Nephron progenitor cell (in vitro differentiated cells): ENCODE measurements at regions not wholly inside any gene's neighbourhood (a gene's known extent, or its start where the extent isn't known, plus 50 kb on each side); places are given as distances from the start of the nearest gene placed in this dataset.

Experiments used
- DNase-seq: peaks from one replicate; pipeline ENCODE4 v3.0.0; 2021
- H3K27ac Mint-ChIP-seq: 2 replicates; pipeline ENCODE4 v1.8.0; 2021; ENCODE audit warnings: mild to moderate bottlenecking, moderate library complexity, mixed read lengths
- H3K27me3 Mint-ChIP-seq: 2 replicates; pipeline ENCODE4 v1.8.0; 2021; ENCODE audit warnings: mild to moderate bottlenecking, low read depth, mixed read lengths; ENCODE audit not compliant: poor library complexity
- H3K36me3 Mint-ChIP-seq: 2 replicates; pipeline ENCODE4 v1.8.0; 2021; ENCODE audit warnings: low read depth, mixed read lengths
- H3K4me1 Mint-ChIP-seq: 2 replicates; pipeline ENCODE4 v1.8.0; 2021; ENCODE audit warnings: mixed read lengths
- H3K4me3 Mint-ChIP-seq: 2 replicates; pipeline ENCODE4 v1.8.0; 2021; ENCODE audit warnings: mild to moderate bottlenecking, moderate library complexity, mixed read lengths
- H3K9me3 Mint-ChIP-seq: 2 replicates; pipeline ENCODE4 v1.8.0; 2021; ENCODE audit warnings: mild to moderate bottlenecking, moderate library complexity, mixed read lengths
- CTCF ChIP-seq: fragments of 200-600 bp; sonication (generic); IDR thresholded peaks from 2 replicates; pipeline ENCODE4 v1.5.0; 2021; ENCODE audit warnings: antibody characterized with exemption

GRCh38 chr10:105674448-105674847, 1033.4 kb downstream of the SORCS3 start:
- Mint-ChIP-seq H3K4me1 (no peaks in the 10 kb centered on the region), H3K36me3 (no peaks in the 10 kb centered on the region), H3K27ac (no peak overlapping the region), H3K4me3 (no peak overlapping the region), H3K27me3 (peaks cover 6% of the 10 kb centered on the region), H3K9me3 (peaks cover 47% of the 10 kb centered on the region)
- no peak for TF ChIP-seq CTCF
- DNase-seq: no peak

GRCh38 chr10:105658696-105659095, 1017.6 kb downstream of the SORCS3 start:
- Mint-ChIP-seq H3K4me1 (peaks cover 18% of the 10 kb centered on the region), H3K27me3 (no peaks in the 10 kb centered on the region), H3K9me3 (no peaks in the 10 kb centered on the region), H3K27ac (no peak overlapping the region), H3K36me3 (no peaks in the 10 kb centered on the region), H3K4me3 (no peak overlapping the region)
- DNase-seq: no peak
- TF ChIP-seq CTCF: no peak

GRCh38 chr10:105656856-105657255, 1015.8 kb downstream of the SORCS3 start:
- DNase-seq: no peak
- Mint-ChIP-seq H3K27ac (no peak overlapping the region), H3K36me3 (no peaks in the 10 kb centered on the region), H3K4me3 (no peak overlapping the region), H3K27me3 (no peaks in the 10 kb centered on the region), H3K9me3 (no peaks in the 10 kb centered on the region), H3K4me1 (peaks cover 20% of the 10 kb centered on the region)
- TF ChIP-seq CTCF: no peak

- H3K9me3 Mint-ChIP-seq: no peaks in the 10 kb centered on the region
- DNase-seq: peak; percentile 2
- no peak for TF ChIP-seq CTCF
- H3K27me3 Mint-ChIP-seq: no peaks in the 10 kb centered on the region
- H3K4me3 Mint-ChIP-seq: no peak overlapping the region
- H3K36me3 Mint-ChIP-seq: no peaks in the 10 kb centered on the region
- no peak overlapping the region for H3K27ac Mint-ChIP-seq
- peaks cover 26% of the 10 kb centered on the region for H3K4me1 Mint-ChIP-seq
Observed at GRCh38 chr10:105650306-105650705, 1009.2 kb downstream of the SORCS3 start.

DNA sequence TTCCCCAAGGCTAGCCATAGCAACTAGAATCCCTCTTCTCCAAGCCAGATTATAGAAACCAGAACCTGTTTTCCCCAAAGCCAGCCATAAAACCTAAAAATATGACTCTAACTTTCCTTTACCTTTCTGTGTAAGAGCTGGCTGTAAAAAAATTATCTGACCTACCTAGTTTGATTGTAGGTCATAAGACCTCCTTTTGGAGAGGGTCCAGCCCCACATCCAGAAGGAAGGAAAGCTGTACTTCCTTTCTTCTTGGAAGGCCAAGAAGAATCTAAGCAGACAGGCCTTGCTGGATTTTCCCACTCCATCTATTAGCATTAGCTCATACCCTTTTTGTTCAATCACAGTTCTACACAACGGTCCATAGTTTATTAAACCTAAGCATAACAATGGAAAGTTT, 1006.3 kb downstream of the SORCS3 start:
- Mint-ChIP-seq H3K4me1 (peaks cover 39% of the 10 kb centered on the region), H3K27me3 (peaks cover 2% of the 10 kb centered on the region), H3K9me3 (no peaks in the 10 kb centered on the region), H3K4me3 (no peak overlapping the region), H3K36me3 (no peaks in the 10 kb centered on the region), H3K27ac (no peak overlapping the region)
- DNase-seq: no peak
- TF ChIP-seq CTCF: no peak

DNA sequence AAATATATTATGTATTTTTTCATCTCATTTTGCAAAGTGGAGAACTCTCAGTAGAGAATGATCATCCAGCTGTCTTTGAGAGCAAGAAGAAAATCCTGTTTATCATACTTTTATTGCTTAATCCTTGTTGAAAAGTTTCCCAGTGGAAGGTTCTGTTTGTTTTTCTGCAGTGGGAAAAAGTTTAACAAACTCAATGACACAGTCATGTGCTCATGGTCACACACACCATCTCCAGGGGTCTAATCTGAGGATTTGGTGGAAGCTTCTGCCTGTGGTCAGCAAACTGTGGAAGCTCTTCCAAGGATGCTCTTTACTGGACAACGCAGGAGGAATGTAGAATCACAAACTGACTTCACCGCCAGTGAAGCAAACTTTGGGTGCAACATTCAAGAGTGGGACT, 1003.9 kb downstream of the SORCS3 start:
- no peak for TF ChIP-seq CTCF
- peaks cover 2% of the 10 kb centered on the region for H3K27me3 Mint-ChIP-seq
- no peak overlapping the region for H3K27ac Mint-ChIP-seq
- no peaks in the 10 kb centered on the region for H3K36me3 Mint-ChIP-seq
- DNase-seq: no peak
- peaks cover 24% of the 10 kb centered on the region for H3K4me1 Mint-ChIP-seq
- H3K9me3 Mint-ChIP-seq: no peaks in the 10 kb centered on the region
- H3K4me3 Mint-ChIP-seq: no peak overlapping the region
